K562 (cell line): ENCODE measurements at regions not wholly inside any gene's neighbourhood (a gene's known extent, or its start where the extent isn't known, plus 50 kb on each side); places are given as distances from the start of the nearest gene placed in this dataset.

Experiments used
- CLOCK ChIP-seq: fragments of 250-450 bp; sonication (Bioruptor Pico); IDR thresholded peaks from 2 replicates; pipeline ENCODE4 v1.4.0; 2020; ENCODE audit warnings: mild to moderate bottlenecking, moderate library complexity, borderline replicate concordance
- DEAF1 ChIP-seq: fragments of 450-650 bp; formaldehyde crosslinking; IDR thresholded peaks from 2 replicates; pipeline ENCODE4 v1.4.0; 2020; ENCODE audit warnings: mild to moderate bottlenecking, moderate library complexity
- DMBX1 ChIP-seq: fragments of 250-450 bp; sonication (Bioruptor Pico); IDR thresholded peaks from 2 replicates; pipeline ENCODE4 v1.8.0; 2022; ENCODE audit warnings: inconsistent platforms, mild to moderate bottlenecking, moderate library complexity, borderline replicate concordance
- ETV6 ChIP-seq, 3 experiments: fragments of 150-350 bp in 1 of 3; sonication (generic) in 1 of 3; formaldehyde crosslinking in 1 of 3; IDR thresholded peaks; 2 replicates each; pipeline versions ENCODE4 v1.6.1 to v1.8.0; 2014 to 2022; ENCODE audit warnings: borderline replicate concordance in 2 of 3, low read depth in 2 of 3, antibody characterized with exemption in 1 of 3, low read length in 1 of 3, mild to moderate bottlenecking in 1 of 3, missing genetic modification reagents in 1 of 3
- EZH2 ChIP-seq: IDR thresholded peaks from 2 replicates; pipeline ENCODE4 v1.6.1; 2012; ENCODE audit warnings: low read depth, mild to moderate bottlenecking, inconsistent platforms, low read length, borderline replicate concordance
- FIP1L1 ChIP-seq: fragments of 200-400 bp; formaldehyde crosslinking; IDR thresholded peaks from 2 replicates; pipeline ENCODE4 v1.6.1; 2018; ENCODE audit warnings: mild to moderate bottlenecking, low read depth, low read length; ENCODE audit not compliant: poor library complexity, severe bottlenecking
- FOXA3 ChIP-seq, 2 experiments: fragments of 450-650 bp in 1 of 2; sonication (generic) in 1 of 2; formaldehyde crosslinking; IDR thresholded peaks in 1 of 2; conservative IDR thresholded peaks in 1 of 2; 2 replicates each; pipeline versions ENCODE4 v1.4.0 to v1.8.0; 2020 to 2022; ENCODE audit warnings: mild to moderate bottlenecking in 2 of 2, missing genetic modification reagents in 1 of 2
- FOXJ3 ChIP-seq: sonication (generic); formaldehyde crosslinking; IDR thresholded peaks from 2 replicates; pipeline ENCODE4 v1.4.0; 2020; ENCODE audit warnings: mild to moderate bottlenecking, missing genetic modification reagents
- FOXP4 ChIP-seq: sonication (generic); formaldehyde crosslinking; IDR thresholded peaks from 2 replicates; pipeline ENCODE4 v1.8.0; 2022; ENCODE audit warnings: mild to moderate bottlenecking, missing genetic modification reagents, borderline replicate concordance
- ID3 ChIP-seq, 2 experiments: fragments of 250-450 bp in 1 of 2; fragments of 450-650 bp in 1 of 2; sonication (Bioruptor Pico) in 1 of 2; IDR thresholded peaks; 2 replicates each; pipeline versions ENCODE4 v1.6.1 to v1.8.0; 2016 to 2021; ENCODE audit warnings: mild to moderate bottlenecking in 2 of 2, moderate library complexity in 2 of 2, missing compliant biosample characterization in 1 of 2, missing genetic modification characterization in 1 of 2
- MCM2 ChIP-seq: fragments of 450-650 bp; IDR thresholded peaks from 2 replicates; pipeline ENCODE4 v1.6.1; 2017; ENCODE audit warnings: low read depth, mild to moderate bottlenecking
- NEUROD1 ChIP-seq: fragments of 150-350 bp; IDR thresholded peaks from 2 replicates; pipeline ENCODE4 v1.6.1; 2014; ENCODE audit warnings: borderline replicate concordance, low read length, low read depth; ENCODE audit not compliant: partially characterized antibody
- NFATC3 ChIP-seq: fragments of 450-650 bp; IDR thresholded peaks from 2 replicates; pipeline ENCODE4 v1.6.1; 2017; ENCODE audit warnings: mild to moderate bottlenecking
- PPARD ChIP-seq: fragments of 250-450 bp; sonication (Bioruptor Pico); IDR thresholded peaks from 2 replicates; pipeline ENCODE4 v1.8.0; 2022; ENCODE audit warnings: inconsistent platforms, mild to moderate bottlenecking, moderate library complexity
- RB1 ChIP-seq: fragments of 450-650 bp; IDR thresholded peaks from 2 replicates; pipeline ENCODE4 v1.6.1; 2017; ENCODE audit warnings: low read depth, mild to moderate bottlenecking
- RBFOX2 ChIP-seq: fragments of 200-400 bp; formaldehyde crosslinking; IDR thresholded peaks from 2 replicates; pipeline ENCODE4 v1.6.1; 2017; ENCODE audit warnings: low read depth, mild to moderate bottlenecking, low read length, moderate library complexity
- SNRNP70 ChIP-seq: fragments of 200-400 bp; formaldehyde crosslinking; optimal IDR thresholded peaks from 2 replicates; pipeline ENCODE3; 2017; ENCODE audit warnings: low read depth, low read length
- SRF ChIP-seq, 2 experiments: fragments of 250-450, 450-650 bp in 1 of 2; sonication (Bioruptor Pico) in 1 of 2; sonication (generic) in 1 of 2; formaldehyde crosslinking; IDR thresholded peaks; 2 replicates each; pipeline versions ENCODE4 v1.5.0 to v1.5.1; 2020 to 2022; ENCODE audit warnings: mild to moderate bottlenecking in 1 of 2, missing genetic modification reagents in 1 of 2
- ZEB2 ChIP-seq: fragments of 450-650 bp; IDR thresholded peaks from 2 replicates; pipeline ENCODE4 v1.6.1; 2016

- TF ChIP-seq ID3 (CRISPR knock-in tag; IDR thresholded peaks at IDR 0.05) (no peak), ID3 (tag; IDR thresholded peaks at IDR 0.05) (peak; percentile 89), RBFOX2 (no peak), SNRNP70 (no peak), NFATC3 (peak; percentile 87; the same call in 1 of the 2 replicates), FOXA3 (CRISPR knock-in tag; conservative IDR thresholded peaks at IDR 0.05 in 1 of 2, IDR thresholded peaks at IDR 0.05 in 1 of 2) (no peak; a peak in 1 of 4 replicates), RB1 (peak; percentile 64; the same call in 1 of the 2 replicates), FIP1L1 (no peak), FOXJ3 (CRISPR knock-in tag) (no peak), DEAF1 (no peak), CLOCK (CRISPR knock-in tag) (no peak), SRF (CRISPR knock-in tag; IDR thresholded peaks at IDR 0.05) (peak in 1 of 2 experiments; percentile 75; a peak in 2 of 4 replicates), EZH2 (no peak), PPARD (CRISPR knock-in tag) (no peak), ETV6 (IDR thresholded peaks at IDR 0.05; ENCODE audit: borderline replicate concordance in 1 of 2, low read depth in 2 of 2, low read length in 1 of 2) (peak in 1 of 2 experiments; percentile 70; a peak in 2 of 4 replicates), ETV6 (CRISPR knock-in tag; IDR thresholded peaks at IDR 0.05; ENCODE audit: borderline replicate concordance) (no peak), FOXP4 (CRISPR knock-in tag) (no peak), ZEB2 (peak; percentile 99), DMBX1 (CRISPR knock-in tag) (peak; percentile 93), NEUROD1 (peak; percentile 90), MCM2 (no peak)
Observed at GRCh38 chr1:226804907-226805759, 65.3 kb upstream of the PSEN2 start (continued).
